K562 (cell line): ENCODE measurements at regions not wholly inside any gene's neighbourhood (a gene's known extent, or its start where the extent isn't known, plus 50 kb on each side); places are given as distances from the start of the nearest gene placed in this dataset.

ENCODE experiments used
- ADNP ChIP-seq: fragments of 200-800 bp; sonication (Bioruptor generic); IDR thresholded peaks from 2 replicates; pipeline ENCODE4 v1.6.1; 2016; ENCODE audit warnings: missing genetic modification characterization, missing compliant biosample characterization
- ATF3 ChIP-seq, 2 experiments: fragments of 450-650 bp in 1 of 2; sonication (generic) in 1 of 2; formaldehyde crosslinking in 1 of 2; IDR thresholded peaks in 1 of 2; conservative IDR thresholded peaks in 1 of 2; 2 replicates each; pipeline versions ENCODE4 v1.6.1 to v1.8.1; 2016 to 2023; ENCODE audit warnings: mild to moderate bottlenecking in 2 of 2, moderate library complexity in 2 of 2, inconsistent platforms in 1 of 2, missing genetic modification reagents in 1 of 2
- BMI1 ChIP-seq: fragments of 150-350 bp; IDR thresholded peaks from 2 replicates; pipeline ENCODE4 v1.6.1; 2014; ENCODE audit warnings: low read length
- BRCA1 ChIP-seq, 2 experiments: fragments of 450-650 bp in 1 of 2; sonication (generic) in 1 of 2; formaldehyde crosslinking in 1 of 2; IDR thresholded peaks; 2 replicates each; pipeline versions ENCODE4 v1.5.0 to v1.6.1; 2017 to 2020; ENCODE audit warnings: mild to moderate bottlenecking in 1 of 2, missing genetic modification reagents in 1 of 2
- BRF1 ChIP-seq: IDR thresholded peaks from 3 replicates; pipeline ENCODE4 v1.6.1; 2011; ENCODE audit warnings: borderline replicate concordance, mild to moderate bottlenecking; ENCODE audit not compliant: insufficient read length; ENCODE audit errors: extremely low read depth
- DPF2 ChIP-seq: fragments of 450-650 bp; IDR thresholded peaks from 2 replicates; pipeline ENCODE4 v1.6.1; 2016
- ESRRA ChIP-seq: fragments of 450-650 bp; IDR thresholded peaks from 2 replicates; pipeline ENCODE4 v1.6.1; 2014; ENCODE audit warnings: low read depth, mild to moderate bottlenecking, moderate library complexity, borderline replicate concordance
- EZH2 ChIP-seq: IDR thresholded peaks from 2 replicates; pipeline ENCODE4 v1.6.1; 2012; ENCODE audit warnings: low read depth, mild to moderate bottlenecking, inconsistent platforms, low read length, borderline replicate concordance
- GTF2A2 ChIP-seq: IDR thresholded peaks from 2 replicates; pipeline ENCODE4 v1.6.1; 2016; ENCODE audit warnings: mild to moderate bottlenecking, missing genetic modification characterization, missing compliant biosample characterization
- HDAC3 ChIP-seq: fragments of 450-650 bp; IDR thresholded peaks from 2 replicates; pipeline ENCODE4 v1.6.1; 2018; ENCODE audit warnings: borderline replicate concordance, mild to moderate bottlenecking, moderate library complexity; ENCODE audit not compliant: partially characterized antibody
- JUND ChIP-seq, 2 experiments: IDR thresholded peaks; 2 replicates in 1 of 2; 3 replicates in 1 of 2; pipeline ENCODE4 v1.6.1; 2011; ENCODE audit warnings: borderline replicate concordance in 2 of 2, low read depth in 2 of 2, low read length in 2 of 2, improper control_type of control experiment in 1 of 2, missing biosample characterization in 1 of 2, missing genetic modification characterization in 1 of 2, missing genetic modification reagents in 1 of 2
- LARP7 ChIP-seq: fragments of 450-650 bp; IDR thresholded peaks from 2 replicates; pipeline ENCODE4 v1.6.1; 2016
- MLLT1 ChIP-seq, 2 experiments: fragments of 450-650 bp; IDR thresholded peaks; 2 replicates each; pipeline ENCODE4 v1.6.1; 2016
- MTA2 ChIP-seq: fragments of 450-650 bp; IDR thresholded peaks from 2 replicates; pipeline ENCODE4 v1.6.1; 2016; ENCODE audit warnings: low read depth
- MXI1 ChIP-seq: IDR thresholded peaks from 2 replicates; pipeline ENCODE4 v1.6.1; 2011; ENCODE audit warnings: low read depth, mild to moderate bottlenecking, improper control_type of control experiment, low read length
- NRF1 ChIP-seq, 2 experiments: fragments of 450-650 bp; IDR thresholded peaks in 1 of 2; conservative IDR thresholded peaks in 1 of 2; 2 replicates each; pipeline ENCODE4 v1.6.1; 2014; ENCODE audit warnings: mild to moderate bottlenecking in 2 of 2
- PCBP2 ChIP-seq: fragments of 200-400 bp; formaldehyde crosslinking; IDR thresholded peaks from 2 replicates; pipeline ENCODE4 v1.6.1; 2018; ENCODE audit warnings: low read length, low read depth, mild to moderate bottlenecking, moderate library complexity; ENCODE audit not compliant: poor library complexity, severe bottlenecking
- PHF20 ChIP-seq: fragments of 450-650 bp; IDR thresholded peaks from 2 replicates; pipeline ENCODE4 v1.6.1; 2018; ENCODE audit not compliant: partially characterized antibody
- POLR2B ChIP-seq: fragments of 450-650 bp; IDR thresholded peaks from 2 replicates; pipeline ENCODE4 v1.6.1; 2018; ENCODE audit warnings: low read depth; ENCODE audit not compliant: partially characterized antibody
- POLR2G ChIP-seq: fragments of 200-400 bp; formaldehyde crosslinking; IDR thresholded peaks from 2 replicates; pipeline ENCODE4 v1.6.1; 2017; ENCODE audit warnings: low read depth, mild to moderate bottlenecking, antibody characterized with exemption, low read length, moderate library complexity
- TAF7 ChIP-seq: fragments of 450-650 bp; IDR thresholded peaks from 2 replicates; pipeline ENCODE4 v1.6.1; 2016; ENCODE audit warnings: missing genetic modification characterization, missing compliant biosample characterization
- TEAD1 ChIP-seq, 2 experiments: fragments of 450-650 bp in 1 of 2; sonication (generic) in 1 of 2; formaldehyde crosslinking; IDR thresholded peaks; 2 replicates each; pipeline versions ENCODE4 v1.4.0 to v1.8.0; 2020 to 2022; ENCODE audit warnings: mild to moderate bottlenecking in 2 of 2, missing genetic modification reagents in 1 of 2
- TOE1 ChIP-seq, 2 experiments: fragments of 450-650 bp in 1 of 2; sonication (generic) in 1 of 2; formaldehyde crosslinking in 1 of 2; IDR thresholded peaks; 2 replicates each; pipeline versions ENCODE4 v1.7.1 to v1.8.0; 2016 to 2022; ENCODE audit warnings: borderline replicate concordance in 2 of 2, mild to moderate bottlenecking in 2 of 2, antibody characterized with exemption in 1 of 2, inconsistent platforms in 1 of 2, low read depth in 1 of 2, missing genetic modification reagents in 1 of 2, moderate library complexity in 1 of 2
- ZFPM2 ChIP-seq: fragments of 250-450 bp; sonication (Bioruptor Pico); IDR thresholded peaks from 2 replicates; pipeline ENCODE4 v1.5.1; 2022; ENCODE audit warnings: mild to moderate bottlenecking
- ZNF354B ChIP-seq: fragments of 250-450 bp; sonication (Bioruptor Pico); IDR thresholded peaks from 2 replicates; pipeline ENCODE4 v1.4.0; 2020
- ZNF384 ChIP-seq: IDR thresholded peaks from 2 replicates; pipeline ENCODE4 v1.6.1; 2012; ENCODE audit warnings: low read depth, low read length, improper control_type of control experiment
- ZNF77 ChIP-seq: fragments of 250-450 bp; sonication (Bioruptor Pico); IDR thresholded peaks from 2 replicates; pipeline ENCODE4 v1.5.0; 2020
- ZSCAN32 ChIP-seq: fragments of 450-650 bp; formaldehyde crosslinking; IDR thresholded peaks from 2 replicates; pipeline ENCODE4 v1.4.0; 2020; ENCODE audit warnings: mild to moderate bottlenecking, moderate library complexity

GRCh38 chr6:27601668-27602254 is 128.9 kb upstream of the ZNF184 start (continued):
- TF ChIP-seq BRF1 (no peak), TEAD1 (CRISPR knock-in tag; IDR thresholded peaks at IDR 0.05) (0 out of 4 replicates have a peak, but pooled peaks of 1 of the 2 experiments have one; percentile 14), POLR2G (peak; percentile 62), TAF7 (peak; percentile 52; the same call in 1 of the 2 replicates), EZH2 (no peak), ZNF384 (peak; percentile 82), ADNP (tag) (no peak), ATF3 (IDR thresholded peaks at IDR 0.05) (peak; percentile 86), ATF3 (CRISPR knock-in tag; conservative IDR thresholded peaks at IDR 0.05) (no peak), POLR2B (no peak), TOE1 (IDR thresholded peaks at IDR 0.05; ENCODE audit: borderline replicate concordance) (no peak), TOE1 (CRISPR knock-in tag; IDR thresholded peaks at IDR 0.05; ENCODE audit: borderline replicate concordance, low read depth) (no peak), LARP7 (no peak), HDAC3 (peak; percentile 37), ZNF354B (CRISPR knock-in tag) (no peak), MLLT1 (IDR thresholded peaks at IDR 0.05) (peak in 1 of 2 experiments; percentile 59; a peak in 1 of 4 replicates), NRF1 (conservative IDR thresholded peaks at IDR 0.05 in 1 of 2, IDR thresholded peaks at IDR 0.05 in 1 of 2) (peak; percentile 47 to 52; a peak in 3 of 4 replicates), MTA2 (0 out of 2 replicates have a peak, but pooled peaks have one; percentile 42), PHF20 (no peak), BRCA1 (IDR thresholded peaks at IDR 0.05) (no peak), BRCA1 (CRISPR knock-in tag; IDR thresholded peaks at IDR 0.05) (no peak), GTF2A2 (tag) (0 out of 2 replicates have a peak, but pooled peaks have one; percentile 31), JUND (IDR thresholded peaks at IDR 0.05; ENCODE audit: borderline replicate concordance, low read depth, low read length) (no peak), JUND (tag; IDR thresholded peaks at IDR 0.05; ENCODE audit: borderline replicate concordance, low read depth, low read length) (peak; percentile 59; the same call in 2 of the 3 replicates), BMI1 (no peak), ZNF77 (no peak), ZSCAN32 (CRISPR knock-in tag) (no peak), ZFPM2 (CRISPR knock-in tag) (no peak), PCBP2 (no peak), MXI1 (no peak), DPF2 (peak; percentile 44; the same call in 1 of the 2 replicates), ESRRA (peak; percentile 97)
